HL-60 (cell line): ENCODE measurements at regions not wholly inside any gene's neighbourhood (a gene's known extent, or its start where the extent isn't known, plus 50 kb on each side); places are given as distances from the start of the nearest gene placed in this dataset.

ENCODE experiments used
- POLR2AphosphoS5 ChIP-seq: IDR thresholded peaks from 2 replicates; pipeline ENCODE4 v1.6.1; 2012; ENCODE audit warnings: low read depth
- SPI1 ChIP-seq: IDR thresholded peaks from 2 replicates; pipeline ENCODE4 v1.6.1; 2012; ENCODE audit warnings: low read depth, mild to moderate bottlenecking, borderline replicate concordance
- TF ChIP-seq, protein P1 (sequence below): IDR thresholded peaks from one replicate; pipeline ENCODE4 v1.5.1; 2011; ENCODE audit warnings: low read length, control low read depth, inconsistent platforms; ENCODE audit not compliant: insufficient read depth
- TF ChIP-seq, protein P2 (sequence below): IDR thresholded peaks from 2 replicates; pipeline ENCODE4 v1.6.1; 2012; ENCODE audit warnings: low read depth; ENCODE audit not compliant: insufficient replicate concordance

DNA sequence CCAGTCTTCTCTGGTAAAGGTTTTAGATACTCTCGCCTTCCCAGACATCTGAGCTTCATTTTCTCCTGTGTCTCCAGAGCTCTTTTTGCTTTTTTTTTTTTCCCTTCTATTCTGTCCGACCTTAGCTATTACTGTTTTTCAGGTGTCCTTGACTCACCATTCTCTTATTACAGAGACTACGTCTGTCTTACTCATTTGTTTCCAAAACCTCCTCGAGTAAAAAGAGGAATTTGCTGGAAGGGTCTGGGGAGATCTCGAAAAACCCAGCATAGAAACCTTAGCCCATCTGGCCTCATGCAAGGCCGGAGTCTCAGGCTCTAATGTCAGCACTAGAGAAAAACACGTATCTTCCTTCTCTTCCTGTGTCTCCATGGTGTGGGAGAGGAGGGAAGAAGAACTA lies 109.2 kb upstream of the CARMIL1 start:
- TF ChIP-seq, protein P1, sequence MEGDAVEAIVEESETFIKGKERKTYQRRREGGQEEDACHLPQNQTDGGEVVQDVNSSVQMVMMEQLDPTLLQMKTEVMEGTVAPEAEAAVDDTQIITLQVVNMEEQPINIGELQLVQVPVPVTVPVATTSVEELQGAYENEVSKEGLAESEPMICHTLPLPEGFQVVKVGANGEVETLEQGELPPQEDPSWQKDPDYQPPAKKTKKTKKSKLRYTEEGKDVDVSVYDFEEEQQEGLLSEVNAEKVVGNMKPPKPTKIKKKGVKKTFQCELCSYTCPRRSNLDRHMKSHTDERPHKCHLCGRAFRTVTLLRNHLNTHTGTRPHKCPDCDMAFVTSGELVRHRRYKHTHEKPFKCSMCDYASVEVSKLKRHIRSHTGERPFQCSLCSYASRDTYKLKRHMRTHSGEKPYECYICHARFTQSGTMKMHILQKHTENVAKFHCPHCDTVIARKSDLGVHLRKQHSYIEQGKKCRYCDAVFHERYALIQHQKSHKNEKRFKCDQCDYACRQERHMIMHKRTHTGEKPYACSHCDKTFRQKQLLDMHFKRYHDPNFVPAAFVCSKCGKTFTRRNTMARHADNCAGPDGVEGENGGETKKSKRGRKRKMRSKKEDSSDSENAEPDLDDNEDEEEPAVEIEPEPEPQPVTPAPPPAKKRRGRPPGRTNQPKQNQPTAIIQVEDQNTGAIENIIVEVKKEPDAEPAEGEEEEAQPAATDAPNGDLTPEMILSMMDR: no peak
- TF ChIP-seq POLR2AphosphoS5 (no peak), SPI1 (no peak)
- TF ChIP-seq, protein P2, sequence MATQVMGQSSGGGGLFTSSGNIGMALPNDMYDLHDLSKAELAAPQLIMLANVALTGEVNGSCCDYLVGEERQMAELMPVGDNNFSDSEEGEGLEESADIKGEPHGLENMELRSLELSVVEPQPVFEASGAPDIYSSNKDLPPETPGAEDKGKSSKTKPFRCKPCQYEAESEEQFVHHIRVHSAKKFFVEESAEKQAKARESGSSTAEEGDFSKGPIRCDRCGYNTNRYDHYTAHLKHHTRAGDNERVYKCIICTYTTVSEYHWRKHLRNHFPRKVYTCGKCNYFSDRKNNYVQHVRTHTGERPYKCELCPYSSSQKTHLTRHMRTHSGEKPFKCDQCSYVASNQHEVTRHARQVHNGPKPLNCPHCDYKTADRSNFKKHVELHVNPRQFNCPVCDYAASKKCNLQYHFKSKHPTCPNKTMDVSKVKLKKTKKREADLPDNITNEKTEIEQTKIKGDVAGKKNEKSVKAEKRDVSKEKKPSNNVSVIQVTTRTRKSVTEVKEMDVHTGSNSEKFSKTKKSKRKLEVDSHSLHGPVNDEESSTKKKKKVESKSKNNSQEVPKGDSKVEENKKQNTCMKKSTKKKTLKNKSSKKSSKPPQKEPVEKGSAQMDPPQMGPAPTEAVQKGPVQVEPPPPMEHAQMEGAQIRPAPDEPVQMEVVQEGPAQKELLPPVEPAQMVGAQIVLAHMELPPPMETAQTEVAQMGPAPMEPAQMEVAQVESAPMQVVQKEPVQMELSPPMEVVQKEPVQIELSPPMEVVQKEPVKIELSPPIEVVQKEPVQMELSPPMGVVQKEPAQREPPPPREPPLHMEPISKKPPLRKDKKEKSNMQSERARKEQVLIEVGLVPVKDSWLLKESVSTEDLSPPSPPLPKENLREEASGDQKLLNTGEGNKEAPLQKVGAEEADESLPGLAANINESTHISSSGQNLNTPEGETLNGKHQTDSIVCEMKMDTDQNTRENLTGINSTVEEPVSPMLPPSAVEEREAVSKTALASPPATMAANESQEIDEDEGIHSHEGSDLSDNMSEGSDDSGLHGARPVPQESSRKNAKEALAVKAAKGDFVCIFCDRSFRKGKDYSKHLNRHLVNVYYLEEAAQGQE: no peak
